GM18511 (cell line): ENCODE measurements at regions not wholly inside any gene's neighbourhood (a gene's known extent, or its start where the extent isn't known, plus 50 kb on each side); places are given as distances from the start of the nearest gene placed in this dataset.
"Not testable (repeated sequence)": the region's sequence is repeated elsewhere in the genome, so short reads cannot be mapped to it uniquely, and the experiment has no call there.

Source experiments
- ATAC-seq: cut with Tn5 transposase; IDR thresholded peaks from one replicate; pipeline ENCODE4 v1.9.1; 2021; ENCODE audit warnings: mild to moderate bottlenecking, moderate library complexity; ENCODE audit not compliant: unreplicated experiment

- no peak for ATAC-seq
Measured at GRCh38 chr2:12549641-12550040, 167.1 kb upstream of the TRIB2 start.

- ATAC-seq: no peak
Measured at GRCh38 chr2:12552092-12552491, 164.6 kb upstream of the TRIB2 start.

- peak; percentile 5 for ATAC-seq
Measured at GRCh38 chr2:12554224-12555011, 162.3 kb upstream of the TRIB2 start.

GRCh38 chr2:12555012-12555645, 161.6 kb upstream of the TRIB2 start:
- peak; percentile 46 for ATAC-seq

- no peak for ATAC-seq
Measured at GRCh38 chr2:12556762-12557161, 160.0 kb upstream of the TRIB2 start.

- no peak for ATAC-seq
Measured at GRCh38 chr2:12557688-12558087, 159.0 kb upstream of the TRIB2 start.

GRCh38 chr2:12558519-12558918, 158.2 kb upstream of the TRIB2 start:
- ATAC-seq: no peak

- no peak for ATAC-seq
Measured at GRCh38 chr2:12560618-12561017, 156.1 kb upstream of the TRIB2 start.

GRCh38 chr2:12567411-12567810, 149.3 kb upstream of the TRIB2 start:
- no peak for ATAC-seq

- not testable (repeated sequence) for ATAC-seq
Measured at GRCh38 chr2:12569510-12569909, 147.2 kb upstream of the TRIB2 start.

GRCh38 chr2:12569929-12570328, 146.8 kb upstream of the TRIB2 start:
- not testable (repeated sequence) for ATAC-seq

- ATAC-seq: no peak
Measured at GRCh38 chr2:12577091-12577490, 139.6 kb upstream of the TRIB2 start.

GRCh38 chr2:12577567-12578253, 139.0 kb upstream of the TRIB2 start:
- ATAC-seq: no peak

- ATAC-seq: no peak
Measured at GRCh38 chr2:12579018-12579417, 137.7 kb upstream of the TRIB2 start.

- no peak for ATAC-seq
Measured at GRCh38 chr2:12584338-12584737, 132.4 kb upstream of the TRIB2 start.

- no peak for ATAC-seq
Measured at GRCh38 chr2:12585784-12586183, 131.0 kb upstream of the TRIB2 start.

- ATAC-seq: no peak
Measured at GRCh38 chr2:12587228-12587627, 129.5 kb upstream of the TRIB2 start.

GRCh38 chr2:12587729-12588522, 128.8 kb upstream of the TRIB2 start:
- peak; percentile 94 for ATAC-seq

GRCh38 chr2:12588986-12589385, 127.8 kb upstream of the TRIB2 start:
- ATAC-seq: no peak

- no peak for ATAC-seq
Measured at GRCh38 chr2:12589802-12590320, 126.9 kb upstream of the TRIB2 start.

- ATAC-seq: no peak
Measured at GRCh38 chr2:12592296-12592695, 124.4 kb upstream of the TRIB2 start.
